CD4-positive, alpha-beta T cell treated with Interleukin-6 for 4 hours (primary cell): ENCODE measurements at regions not wholly inside any gene's neighbourhood (a gene's known extent, or its start where the extent isn't known, plus 50 kb on each side); places are given as distances from the start of the nearest gene placed in this dataset.
"Not testable (repeated sequence)": the region's sequence is repeated elsewhere in the genome, so short reads cannot be mapped to it uniquely, and the experiment has no call there.

Experiments
- DNase-seq: peaks from one replicate; pipeline ENCODE4 v3.0.0-alpha.2; 2020; ENCODE audit warnings: mixed read lengths

DNA sequence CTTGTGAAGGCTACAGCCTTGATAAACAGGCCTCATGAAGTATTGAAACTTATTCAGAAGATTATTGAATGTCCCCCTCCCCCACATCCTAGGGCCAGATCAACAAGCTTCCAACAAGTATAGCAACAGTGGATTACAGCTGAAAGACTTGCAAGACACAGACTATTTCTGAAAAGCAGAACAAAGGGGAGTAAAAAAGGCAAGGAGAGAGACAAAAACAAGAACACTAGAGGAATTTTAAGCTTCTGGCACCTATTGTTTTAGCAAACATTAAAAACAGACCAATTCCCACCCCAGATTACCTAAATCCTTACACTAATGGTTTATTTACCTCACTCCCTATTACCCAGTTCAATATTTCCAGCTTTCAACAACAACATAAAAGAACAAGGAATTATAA is 446.3 kb upstream of the FSTL5 start:
- no peak for DNase-seq

DNA sequence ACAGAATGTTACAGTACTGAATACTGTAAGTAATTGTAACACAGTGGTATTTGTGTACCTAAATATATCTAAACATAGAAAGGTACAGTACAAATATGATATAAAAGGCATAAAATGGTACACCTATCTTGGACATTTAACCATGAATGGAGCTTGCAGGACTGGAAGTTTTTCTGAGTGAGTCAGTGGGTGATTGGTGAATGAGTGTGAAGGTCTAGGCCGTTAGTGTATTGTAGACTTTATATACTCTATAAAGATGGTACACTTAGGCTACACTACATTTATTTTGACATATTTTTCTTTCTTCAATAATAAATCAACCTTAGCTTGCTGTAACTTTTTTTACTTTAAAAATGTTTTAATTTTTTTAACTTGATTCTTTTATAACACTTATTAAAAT is 422.5 kb upstream of the FSTL5 start:
- no peak for DNase-seq

DNA sequence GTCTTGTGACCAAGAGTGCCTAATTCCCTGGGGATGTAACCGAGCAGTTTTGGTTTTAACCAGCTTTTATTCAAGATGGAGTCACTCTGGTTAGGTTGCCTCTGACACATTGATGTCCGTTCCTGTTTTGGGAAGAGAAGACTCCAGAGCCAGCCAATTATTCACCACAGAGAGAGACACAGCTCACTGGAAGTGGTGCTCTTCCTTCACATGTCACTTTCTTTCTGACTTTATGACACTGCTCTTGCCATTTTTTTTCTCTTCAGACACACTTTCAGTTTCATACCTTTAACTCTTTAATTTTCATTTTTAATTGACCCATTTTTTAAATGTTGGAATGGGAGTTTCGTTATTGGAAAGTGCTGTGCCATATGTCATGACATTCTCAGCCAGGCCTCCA is 418.4 kb upstream of the FSTL5 start:
- no peak for DNase-seq

DNA sequence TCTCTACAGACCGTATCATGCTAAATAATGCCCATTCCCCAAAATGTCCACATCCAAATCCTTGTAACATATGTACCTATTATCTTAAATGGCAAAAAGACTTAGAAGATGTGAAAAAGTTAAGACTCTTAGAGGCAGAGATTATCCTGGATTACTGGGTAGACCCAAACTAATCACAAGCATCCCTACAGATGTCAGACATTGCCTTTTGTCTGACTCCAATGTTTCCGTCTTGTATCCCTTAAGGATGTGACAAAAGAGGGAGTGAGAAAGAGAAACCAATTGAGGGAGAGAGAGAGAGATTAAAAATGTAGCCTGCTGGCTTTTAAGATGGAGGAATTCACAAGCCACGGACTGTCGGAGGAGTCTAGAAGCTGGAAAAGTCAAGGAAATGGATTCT is 401.9 kb upstream of the FSTL5 start:
- no peak for DNase-seq

DNA sequence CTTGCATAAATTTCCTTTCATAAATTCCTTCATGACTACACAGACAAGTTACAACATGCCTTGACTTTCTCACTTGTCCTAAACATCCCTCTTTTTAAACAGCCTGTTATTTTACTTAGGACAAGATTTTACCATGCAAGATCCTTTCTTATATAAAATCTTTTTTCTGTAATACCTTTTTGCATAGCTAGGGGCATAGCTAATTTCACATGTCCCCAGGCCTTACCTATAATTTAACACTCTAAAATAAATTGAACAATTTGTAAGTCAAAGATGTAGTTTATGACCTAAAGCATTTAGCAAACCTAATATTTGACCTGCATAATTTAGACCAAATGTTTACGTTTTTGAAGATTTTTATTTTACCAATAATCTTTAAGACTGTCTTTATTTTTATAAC is 396.3 kb upstream of the FSTL5 start:
- DNase-seq, result no peak

DNA sequence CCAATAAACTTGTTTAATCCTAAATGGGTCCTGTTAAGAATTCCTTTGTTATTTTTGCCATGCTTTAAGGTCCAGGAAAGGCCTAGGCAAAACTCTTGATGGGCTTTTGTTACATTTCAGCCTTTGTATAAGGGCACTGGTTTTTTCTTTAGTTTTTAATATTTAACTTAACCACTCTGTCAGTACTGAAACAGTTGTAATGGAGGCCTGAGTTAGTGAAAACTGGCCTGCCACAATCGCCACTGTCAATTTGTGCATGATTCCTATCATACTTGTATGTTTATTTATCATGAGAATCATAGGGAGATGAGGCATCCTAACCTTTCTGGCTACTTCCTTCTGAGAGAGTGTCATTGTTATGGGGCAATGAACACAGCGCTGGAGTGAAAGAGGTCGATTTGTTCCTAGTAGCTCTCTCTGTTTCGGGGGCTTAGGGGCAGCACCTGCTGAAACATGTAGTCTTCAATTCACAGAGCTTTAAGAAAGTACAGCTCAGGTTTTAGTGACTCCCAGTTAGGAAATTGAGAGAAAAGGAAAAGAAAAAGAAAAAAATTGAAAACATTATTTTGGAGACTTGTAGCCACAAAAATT is 393.8 kb upstream of the FSTL5 start:
- no peak for DNase-seq

DNA sequence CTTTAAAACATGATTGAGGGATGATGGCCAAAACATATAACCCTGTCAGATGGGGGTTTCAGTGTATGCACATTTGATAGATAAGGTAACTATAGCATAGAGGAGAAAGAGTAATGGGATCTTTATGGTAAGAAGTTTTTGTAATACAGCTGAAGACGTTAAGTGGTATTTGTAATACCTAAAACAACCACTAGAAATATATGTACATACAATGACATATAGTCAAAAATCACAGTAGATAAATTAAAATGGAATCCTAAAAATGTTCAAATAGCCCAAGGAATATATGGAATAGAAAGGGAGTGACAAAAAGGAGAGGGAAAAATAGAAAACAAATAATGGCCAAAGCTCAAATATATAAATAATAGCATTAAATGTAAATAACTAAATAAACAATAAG is 371.3 kb upstream of the FSTL5 start:
- no peak for DNase-seq

DNA sequence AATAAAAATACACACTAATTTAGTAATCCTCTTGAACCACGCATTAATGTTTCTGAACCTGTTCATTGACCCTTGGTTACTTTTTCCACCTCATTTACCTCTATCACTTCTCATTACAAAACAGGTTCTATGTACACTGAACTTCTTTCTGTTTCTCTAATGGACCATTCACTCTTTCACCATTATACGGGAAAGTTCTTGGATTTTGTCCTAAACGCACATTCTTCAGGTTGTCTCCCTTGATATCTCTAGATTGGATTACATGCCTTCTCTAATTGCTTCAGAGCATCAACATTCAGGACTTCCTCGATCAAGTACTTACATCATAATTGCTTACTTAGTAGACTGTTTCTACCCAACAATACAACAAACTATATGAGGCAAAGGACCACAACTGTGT is 359.4 kb upstream of the FSTL5 start:
- no peak for DNase-seq

DNA sequence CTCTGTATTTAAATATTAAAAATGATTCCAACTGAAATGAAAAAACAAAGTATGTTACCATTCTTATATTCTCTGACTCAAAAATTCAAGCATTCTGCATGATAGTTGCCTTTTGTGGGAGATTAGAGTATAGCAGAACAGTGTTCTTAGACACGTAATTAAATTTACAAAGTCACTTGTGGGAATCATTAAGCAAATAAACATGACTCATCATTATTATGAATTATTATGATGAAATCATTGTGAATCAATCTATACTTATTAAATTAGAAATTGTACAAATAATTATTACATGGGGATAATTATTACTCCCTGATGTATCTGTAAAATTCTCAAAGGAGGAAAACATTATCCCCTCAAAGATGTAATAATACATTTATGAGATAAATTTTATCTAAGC is 358.9 kb upstream of the FSTL5 start:
- DNase-seq, result no peak

DNA sequence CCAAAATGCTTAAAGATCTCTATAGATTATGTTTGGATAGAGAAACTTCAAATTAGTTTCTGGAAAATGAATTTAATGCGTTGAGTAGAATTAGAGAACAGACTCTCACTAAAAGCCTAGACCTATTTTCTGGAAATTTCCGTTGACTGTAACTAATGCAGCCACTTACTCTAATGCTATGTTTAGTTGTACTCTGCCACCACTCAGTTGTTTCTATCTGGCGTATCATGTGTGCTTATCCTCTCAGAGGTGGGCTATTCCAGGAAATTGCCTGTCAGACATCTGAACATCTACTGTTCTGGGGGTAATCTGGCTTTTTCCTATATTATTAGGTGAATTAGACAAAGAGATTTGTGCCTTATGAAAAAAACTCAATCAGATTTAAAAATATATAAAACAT is 347.1 kb upstream of the FSTL5 start:
- no peak for DNase-seq

DNA sequence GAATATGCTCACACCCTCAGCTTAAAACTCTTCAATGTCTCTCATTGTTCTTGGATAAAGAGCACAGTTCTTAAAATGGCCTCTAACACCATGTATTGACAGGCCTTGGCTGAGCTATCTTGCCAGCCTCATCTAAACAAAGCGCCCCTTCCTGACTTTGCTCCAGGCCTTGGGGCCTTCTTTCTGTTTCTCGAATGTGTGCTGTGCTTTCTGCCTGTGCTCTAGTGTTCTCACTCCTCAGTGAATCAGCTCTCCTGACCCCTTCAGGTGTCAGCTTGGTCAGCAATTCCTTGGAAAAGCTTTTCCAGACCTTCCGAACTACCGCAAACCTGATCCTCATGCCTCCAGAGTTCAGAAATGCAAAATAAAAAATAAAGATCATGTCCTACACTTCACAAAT is 346.3 kb upstream of the FSTL5 start:
- no peak for DNase-seq

DNA sequence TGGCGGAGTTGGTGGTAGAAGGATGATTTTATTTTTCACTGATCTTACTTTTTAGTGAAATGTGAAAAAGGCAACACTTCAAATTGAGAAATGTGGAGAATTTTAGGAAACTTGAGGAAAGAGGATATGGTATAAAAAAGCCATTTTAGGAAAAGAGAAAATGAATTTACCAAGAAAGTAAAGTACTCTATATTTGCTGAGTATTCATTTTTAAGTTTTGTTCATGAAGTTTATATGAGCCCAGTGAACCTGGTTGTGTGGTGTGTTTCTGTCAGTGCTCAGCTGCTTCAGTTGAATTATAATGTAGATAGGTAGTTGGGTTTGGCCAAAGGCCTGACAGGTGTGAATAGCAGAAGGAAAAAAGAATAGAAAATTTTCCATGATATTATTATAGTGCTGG is 345.5 kb upstream of the FSTL5 start:
- no peak for DNase-seq

DNA sequence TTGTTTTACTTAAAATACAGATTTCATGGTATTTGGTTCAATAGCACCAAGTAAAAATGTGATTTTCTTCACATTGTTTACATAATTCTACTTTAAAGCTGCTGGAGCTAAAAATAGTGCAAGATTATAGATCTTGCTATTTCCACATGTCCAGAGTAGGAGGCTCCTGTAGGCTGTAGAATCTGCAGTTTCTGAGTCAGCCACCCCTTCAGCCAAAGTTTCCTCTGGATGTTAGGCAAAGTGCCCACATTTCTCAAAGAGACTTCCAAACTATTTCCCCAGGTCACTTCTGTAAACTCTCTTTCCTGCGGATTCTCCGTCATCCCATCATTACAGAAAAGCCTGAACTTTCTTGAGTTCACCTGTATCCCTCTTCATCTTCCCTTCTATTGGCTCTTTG is 342.5 kb upstream of the FSTL5 start:
- no peak for DNase-seq

DNA sequence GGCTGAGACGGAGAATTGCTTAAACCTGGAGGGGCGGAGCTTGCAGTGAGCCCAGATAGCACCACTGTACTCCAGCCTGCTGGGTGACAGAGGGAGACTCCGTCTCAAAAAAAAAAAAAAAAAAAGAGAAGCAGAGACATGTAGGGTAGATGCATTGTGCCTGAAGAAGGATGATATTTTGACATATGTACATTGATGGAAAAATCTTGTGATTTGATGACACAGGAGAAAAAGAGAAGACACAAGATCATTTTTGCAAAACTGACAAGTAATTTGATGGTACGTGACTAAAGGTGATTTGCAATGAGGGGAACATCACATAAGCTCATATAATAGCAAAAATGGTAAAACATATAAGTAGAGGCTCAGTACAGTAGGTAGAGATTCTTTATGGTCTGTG is 340.1 kb upstream of the FSTL5 start:
- no peak for DNase-seq

DNA sequence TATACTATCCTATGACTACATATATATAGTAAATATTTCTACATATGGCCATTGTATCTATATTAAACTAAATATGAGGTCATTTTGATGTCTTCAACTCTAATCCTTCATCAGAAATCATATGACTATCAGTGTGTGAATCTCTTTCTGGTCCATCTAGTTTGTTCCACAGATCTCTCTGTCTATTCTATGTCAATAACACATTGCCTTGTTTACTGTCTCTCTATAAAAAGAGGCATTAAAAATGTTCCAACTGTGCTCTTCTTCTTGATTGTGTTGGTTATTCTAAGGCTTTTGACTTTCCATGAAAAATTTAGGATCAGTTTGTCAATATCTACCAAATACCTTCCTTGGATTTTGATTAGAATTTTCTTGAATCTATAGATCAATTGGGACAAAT is 338.3 kb upstream of the FSTL5 start:
- no peak for DNase-seq

DNA sequence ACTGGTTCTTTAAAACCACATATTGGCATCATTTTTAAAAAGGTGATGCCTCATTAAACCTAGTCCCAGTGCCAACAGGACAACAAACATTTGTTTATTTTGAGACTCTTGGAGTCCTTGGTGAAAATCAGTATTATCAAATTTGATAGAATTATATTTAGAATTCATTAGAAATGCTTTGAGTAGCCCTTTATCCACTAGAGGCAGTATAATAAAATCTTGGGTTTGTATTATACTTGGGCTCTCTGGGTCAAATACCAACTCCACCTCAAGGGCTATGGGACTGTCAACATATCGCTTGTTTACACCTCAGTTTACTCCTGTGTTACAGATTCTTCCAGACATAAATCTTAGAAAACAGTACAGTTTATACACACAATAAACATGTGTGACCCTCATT is 335.7 kb upstream of the FSTL5 start:
- DNase-seq, result no peak

DNA sequence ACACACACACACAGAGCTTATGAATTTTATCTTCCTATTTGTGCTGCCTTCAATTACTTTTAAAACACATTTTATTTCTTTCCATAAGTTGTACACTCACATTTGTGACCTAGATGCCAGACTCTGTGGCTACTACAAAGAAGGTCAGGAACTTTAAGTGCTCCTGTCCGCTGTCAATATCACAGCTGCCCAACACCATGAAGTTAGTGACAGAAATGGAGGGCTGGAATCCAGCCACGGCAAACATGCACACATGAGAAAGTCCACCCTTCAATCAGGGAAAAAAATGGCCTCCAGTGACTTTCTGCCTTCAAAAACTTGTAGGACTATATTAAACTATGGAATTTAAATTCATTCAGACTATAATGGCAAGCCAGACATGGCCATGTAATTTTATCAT is 334.4 kb upstream of the FSTL5 start:
- DNase-seq, result no peak

DNA sequence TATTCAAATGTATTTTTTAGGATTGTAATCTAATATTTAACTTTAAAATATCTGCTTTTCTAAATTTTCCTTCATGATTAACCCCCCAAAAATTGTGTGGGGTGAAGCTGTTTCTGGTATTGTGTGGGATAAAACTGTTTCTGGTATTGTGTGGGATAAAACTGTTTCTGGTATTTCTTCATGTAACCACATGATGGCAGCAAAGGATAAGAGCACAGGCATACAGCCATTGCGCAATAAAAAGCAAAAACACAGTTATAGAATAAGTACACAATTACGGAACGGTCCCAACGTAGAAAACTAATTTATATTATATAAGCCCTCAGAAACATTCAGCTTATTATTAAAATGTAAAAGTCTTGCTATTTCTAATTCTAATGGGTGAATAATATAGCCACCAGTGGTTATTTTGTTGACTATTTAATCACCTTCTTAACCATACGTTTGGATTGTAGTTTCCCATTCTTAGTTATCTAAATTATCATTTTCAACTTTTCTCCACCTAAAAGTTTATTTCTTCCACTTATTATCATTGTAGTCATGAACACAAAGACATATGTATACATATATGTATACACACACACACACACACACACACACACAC is 333.9 kb upstream of the FSTL5 start:
- DNase-seq, result no peak

DNA sequence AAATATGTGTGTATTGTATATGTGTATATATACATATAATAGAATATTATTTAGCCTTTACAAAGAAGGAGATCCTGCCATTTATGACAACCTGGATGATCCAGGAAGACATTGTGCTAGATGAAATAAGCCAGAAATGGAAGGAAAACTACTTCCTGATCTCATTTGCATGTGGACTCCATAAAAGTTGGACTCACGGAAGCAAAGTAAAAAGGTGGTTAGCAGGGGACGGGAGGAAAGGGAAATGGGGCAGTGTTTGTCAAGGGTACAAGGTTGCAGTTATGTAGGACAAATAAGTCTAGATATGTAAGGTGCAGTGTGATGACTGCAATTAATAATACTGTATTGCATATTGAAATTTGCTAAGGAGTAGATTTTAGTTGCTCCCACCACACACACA is 331.1 kb upstream of the FSTL5 start:
- DNase-seq, result no peak

DNA sequence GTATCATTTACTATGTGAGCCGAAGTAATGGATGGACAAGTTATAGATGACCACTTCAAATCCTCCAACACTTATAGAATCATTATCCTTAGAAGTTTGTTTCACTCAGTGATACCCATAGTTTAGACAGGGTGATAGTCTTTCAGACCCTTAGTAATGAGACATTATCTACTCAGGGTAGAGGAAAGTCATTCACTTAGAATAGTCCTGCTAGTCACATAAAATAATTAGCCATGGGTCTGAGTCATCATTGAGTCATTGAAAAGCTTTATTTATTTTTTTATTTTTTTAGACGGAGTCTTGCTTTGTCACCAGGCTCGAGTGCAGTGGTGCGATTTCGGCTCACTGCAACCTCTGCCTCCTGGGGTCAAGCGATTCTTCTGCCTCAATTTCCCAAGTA is 321.7 kb upstream of the FSTL5 start:
- DNase-seq, result no peak

DNA sequence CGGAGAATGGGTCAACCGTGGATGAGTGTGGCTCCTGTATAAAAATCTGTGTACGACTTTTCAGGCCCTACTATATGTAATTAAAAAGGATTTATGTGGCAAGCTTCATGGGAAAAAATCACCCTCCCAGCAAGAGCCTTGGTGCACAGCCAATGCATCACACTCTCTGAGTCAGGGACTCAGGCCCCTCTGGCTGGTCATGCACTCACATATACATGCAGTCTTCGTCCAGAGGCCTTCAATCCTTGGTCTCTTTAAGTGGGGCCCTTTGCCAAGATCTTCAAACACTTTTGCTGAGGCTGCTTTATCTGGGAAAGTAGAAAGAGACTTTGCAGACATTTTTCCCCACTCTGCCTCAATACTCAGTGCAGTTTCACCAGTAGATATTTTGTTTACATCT is 311.4 kb upstream of the FSTL5 start:
- no peak for DNase-seq

DNA sequence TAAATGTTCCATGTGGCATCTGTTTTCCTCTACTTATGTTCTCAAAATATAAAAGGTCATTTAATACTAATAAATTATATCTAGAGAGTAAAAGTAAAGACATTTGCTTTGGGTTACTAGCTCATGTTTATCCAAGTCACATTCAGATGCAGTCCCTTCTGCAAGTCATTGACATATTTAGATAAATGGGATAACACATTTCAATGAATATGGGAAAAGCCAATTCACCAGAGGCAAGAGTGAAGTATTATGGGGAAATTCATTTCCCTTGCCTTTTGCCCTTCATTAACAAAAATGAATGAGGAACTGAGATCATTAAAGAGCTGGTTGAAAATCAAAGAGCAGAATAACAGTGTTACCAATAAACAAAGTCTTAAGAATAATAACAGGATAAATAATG is 306.2 kb upstream of the FSTL5 start:
- DNase-seq, result no peak

DNA sequence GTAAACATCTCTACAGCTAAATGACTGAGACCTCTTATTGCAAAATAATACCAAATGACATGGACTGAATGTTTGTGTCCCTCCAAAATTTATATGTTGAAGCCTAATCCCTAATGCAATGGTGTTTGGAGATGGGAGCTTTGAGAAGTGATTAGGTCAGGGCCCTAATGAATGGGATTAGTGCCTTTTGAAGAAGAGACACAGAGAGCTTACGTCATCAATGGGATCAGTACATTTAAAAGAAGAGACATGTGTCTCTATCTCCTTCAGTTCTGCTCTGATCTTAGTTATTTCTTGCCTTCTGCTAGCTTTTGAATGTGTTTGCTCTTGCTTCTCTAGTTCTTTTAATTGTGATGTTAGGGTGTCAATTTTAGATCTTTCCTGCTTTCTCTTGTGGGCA is 301.6 kb upstream of the FSTL5 start:
- DNase-seq, result not testable (repeated sequence)

DNA sequence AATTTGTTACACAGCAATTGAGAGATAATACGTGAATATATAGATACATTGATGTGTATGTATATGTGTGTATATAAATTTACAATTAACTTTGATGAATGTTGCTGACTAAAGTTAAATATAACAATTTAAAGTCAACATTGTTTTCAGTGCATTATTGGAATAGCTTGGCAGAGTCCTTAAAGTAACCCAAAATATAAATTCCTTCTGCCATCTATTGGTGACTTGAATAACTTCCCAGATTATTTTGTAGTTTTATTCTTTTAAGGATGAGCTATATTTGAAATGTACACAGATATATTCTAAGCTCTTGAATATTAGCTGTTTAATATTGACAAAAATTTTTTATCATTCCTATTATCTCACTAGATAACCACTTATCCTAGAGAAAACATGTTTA is 298.2 kb upstream of the FSTL5 start:
- no peak for DNase-seq

DNA sequence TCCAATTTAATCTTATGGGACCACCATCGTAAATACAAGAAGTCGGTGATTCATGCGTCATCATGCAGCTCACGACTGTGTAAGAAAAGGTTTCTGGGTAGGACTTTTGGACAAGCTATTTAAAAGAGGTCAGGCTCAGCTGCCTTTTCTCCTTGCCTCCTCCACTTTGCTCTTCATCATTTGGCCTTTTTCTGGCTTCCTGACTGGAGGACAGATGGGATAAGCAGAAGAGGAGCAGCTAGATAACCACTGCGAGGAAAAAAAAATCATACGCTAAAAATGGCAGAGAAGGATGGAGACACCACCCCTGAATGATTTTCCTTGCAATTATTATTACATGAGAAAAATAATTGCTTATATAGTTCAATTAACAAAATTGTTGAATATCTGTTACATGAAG is 294.3 kb upstream of the FSTL5 start:
- no peak for DNase-seq
